ENCODE measurements at regions not wholly inside any gene's neighbourhood (a gene's known extent, or its start where the extent isn't known, plus 50 kb on each side); places are given as distances from the start of the nearest gene placed in this dataset.

GRCh38 chr14:65916055-65916454 is 503.5 kb downstream of the FUT8 start:
- H3K4me1 Mint-ChIP-seq (ENCODE audit: low read depth, unreplicated experiment), result peaks cover 5% of the 10 kb centered on the region
- H3K9me3 Mint-ChIP-seq (ENCODE audit: unreplicated experiment), result no peaks in the 10 kb centered on the region
- no peak for TF ChIP-seq CTCF (IDR thresholded peaks at IDR 0.05; ENCODE audit: partially characterized antibody, unreplicated experiment)
- no peak overlapping the region for H3K27ac Mint-ChIP-seq (ENCODE audit: unreplicated experiment)
- H3K27me3 Mint-ChIP-seq (ENCODE audit: unreplicated experiment), result peaks cover 1% of the 10 kb centered on the region
- no peak for DNase-seq
- H3K36me3 Mint-ChIP-seq (ENCODE audit: unreplicated experiment), result no peaks in the 10 kb centered on the region
- no peak overlapping the region for H3K4me3 Mint-ChIP-seq (ENCODE audit: unreplicated experiment)

- Mint-ChIP-seq H3K9me3 (ENCODE audit: unreplicated experiment) (peaks cover 1% of the 10 kb centered on the region), H3K4me1 (ENCODE audit: low read depth, unreplicated experiment) (peaks cover 5% of the 10 kb centered on the region)
Measured at GRCh38 chr14:65920996-65921395, 508.5 kb downstream of the FUT8 start.

GRCh38 chr14:65922142-65922541 is 509.6 kb downstream of the FUT8 start:
- no peak for DNase-seq

More at GRCh38 chr14:65920996-65921395, 508.5 kb downstream of the FUT8 start:
- no peak for DNase-seq
- Mint-ChIP-seq H3K27me3 (ENCODE audit: unreplicated experiment) (no peaks in the 10 kb centered on the region), H3K27ac (ENCODE audit: unreplicated experiment) (no peak overlapping the region), H3K36me3 (ENCODE audit: unreplicated experiment) (no peaks in the 10 kb centered on the region), H3K4me3 (ENCODE audit: unreplicated experiment) (no peak overlapping the region)
- no peak for TF ChIP-seq CTCF (IDR thresholded peaks at IDR 0.05; ENCODE audit: partially characterized antibody, unreplicated experiment)

GRCh38 chr14:65926504-65926903 is 514.0 kb downstream of the FUT8 start:
- TF ChIP-seq CTCF (IDR thresholded peaks at IDR 0.05; ENCODE audit: partially characterized antibody, unreplicated experiment), result no peak
- H3K27ac Mint-ChIP-seq (ENCODE audit: unreplicated experiment), result no peak overlapping the region
- H3K27me3 Mint-ChIP-seq (ENCODE audit: unreplicated experiment), result peaks cover 4% of the 10 kb centered on the region
- DNase-seq, result no peak
- no peak overlapping the region for H3K4me3 Mint-ChIP-seq (ENCODE audit: unreplicated experiment)
- peaks cover 5% of the 10 kb centered on the region for H3K9me3 Mint-ChIP-seq (ENCODE audit: unreplicated experiment)
- H3K4me1 Mint-ChIP-seq (ENCODE audit: low read depth, unreplicated experiment), result no peaks in the 10 kb centered on the region
- no peaks in the 10 kb centered on the region for H3K36me3 Mint-ChIP-seq (ENCODE audit: unreplicated experiment)

More at GRCh38 chr14:65922142-65922541, 509.6 kb downstream of the FUT8 start:
- no peaks in the 10 kb centered on the region for H3K36me3 Mint-ChIP-seq (ENCODE audit: unreplicated experiment)
- peaks cover 1% of the 10 kb centered on the region for H3K9me3 Mint-ChIP-seq (ENCODE audit: unreplicated experiment)
- TF ChIP-seq CTCF (IDR thresholded peaks at IDR 0.05; ENCODE audit: partially characterized antibody, unreplicated experiment), result no peak
- H3K4me3 Mint-ChIP-seq (ENCODE audit: unreplicated experiment), result no peak overlapping the region
- peaks cover 5% of the 10 kb centered on the region for H3K4me1 Mint-ChIP-seq (ENCODE audit: low read depth, unreplicated experiment)
- no peaks in the 10 kb centered on the region for H3K27me3 Mint-ChIP-seq (ENCODE audit: unreplicated experiment)
- no peak overlapping the region for H3K27ac Mint-ChIP-seq (ENCODE audit: unreplicated experiment)

GRCh38 chr14:65926935-65927700 is 514.6 kb downstream of the FUT8 start:
- Mint-ChIP-seq H3K27me3 (ENCODE audit: unreplicated experiment) (peaks cover 4% of the 10 kb centered on the region), H3K36me3 (ENCODE audit: unreplicated experiment) (no peaks in the 10 kb centered on the region), H3K4me3 (ENCODE audit: unreplicated experiment) (no peak overlapping the region), H3K27ac (ENCODE audit: unreplicated experiment) (no peak overlapping the region), H3K9me3 (ENCODE audit: unreplicated experiment) (peaks cover 5% of the 10 kb centered on the region), H3K4me1 (ENCODE audit: low read depth, unreplicated experiment) (no peaks in the 10 kb centered on the region)
- no peak for TF ChIP-seq CTCF (IDR thresholded peaks at IDR 0.05; ENCODE audit: partially characterized antibody, unreplicated experiment)
- no peak for DNase-seq
